Right lobe of liver (tissue), 6 donors: ENCODE measurements at regions not wholly inside any gene's neighbourhood (a gene's known extent, or its start where the extent isn't known, plus 50 kb on each side); places are given as distances from the start of the nearest gene placed in this dataset.

Experiments
- ATAC-seq, 4 donors: fragments of 200-7000 bp; cut with Tn5 transposase; one replicate each; pipeline ENCODE4 v1.9.1; 2020; ENCODE audit warnings: mild to moderate bottlenecking in 4 of 4, moderate library complexity in 4 of 4
- DNase-seq, 3 donors: peaks; one replicate each; pipeline ENCODE4 v3.0.0-alpha.2; 2020
- H3K27ac ChIP-seq, 3 donors: fragments of 200-600 bp; one replicate each; pipeline ENCODE4 v1.8.0; 2022
- H3K27me3 ChIP-seq, 2 donors: fragments of 200-600 bp; one replicate each; pipeline ENCODE4 v1.8.0; 2022
- H3K36me3 ChIP-seq, 4 donors: fragments of 200-600 bp; sonication (generic) in 1 of 4; one replicate each; pipeline versions ENCODE4 v1.5.1 to v1.8.0; 2017 to 2022; ENCODE audit warnings: control low read depth in 1 of 4
- H3K4me1 ChIP-seq, 4 donors: fragments of 200-600 bp; sonication (generic) in 1 of 4; one replicate each; pipeline versions ENCODE4 v1.5.1 to v1.8.0; 2017 to 2022; ENCODE audit warnings: control low read depth in 1 of 4
- H3K4me3 ChIP-seq, 3 donors: fragments of 200-600 bp; one replicate each; pipeline ENCODE4 v1.8.0; 2022
- H3K9me3 ChIP-seq, 4 donors: fragments of 200-600 bp; sonication (generic) in 1 of 4; one replicate each; pipeline versions ENCODE4 v1.5.1 to v1.8.0; 2017 to 2022; ENCODE audit warnings: control low read depth in 1 of 4
- CTCF ChIP-seq, 4 donors: fragments of 200-600 bp in 3 of 4; fragments of 450-650 bp in 1 of 4; IDR thresholded peaks; one replicate each; pipeline versions ENCODE4 v1.5.1 to v1.8.0; 2016 to 2022; ENCODE audit warnings: antibody characterized with exemption in 4 of 4, mild to moderate bottlenecking in 2 of 4
- POLR2A ChIP-seq: fragments of 450-650 bp; IDR thresholded peaks from one replicate; pipeline ENCODE4 v1.6.1; 2017; ENCODE audit warnings: antibody characterized with exemption, mild to moderate bottlenecking
- WGBS: methylation state at CpG from one replicate; pipeline ENCODE4 v1.1.6; 2018; ENCODE audit warnings: low coverage, low lambda C conversion rate; ENCODE audit not compliant: insufficient coverage; ENCODE audit errors: missing lambda C conversion rate; 5-methylcytosine and 5-hydroxymethylcytosine counted together
- intact Hi-C, 2 donors: fragments of 100-400 bp; cut with DNase I; formaldehyde crosslinking; loops; one replicate each; pipeline versions ENCODE4 v1.11.2 to v1.14.1; 2022
- donor health status: DM: no; HTN: yes; CAD: no.
- donor health status: DM: no; HTN: no; CAD: no.
- donor health status: DM: no; HTN: no; CAD: no.
- donor health status: DM: no; HTN: yes; CAD: no.
- donor health status: DM: no; HTN: yes; CAD: no.

DNA sequence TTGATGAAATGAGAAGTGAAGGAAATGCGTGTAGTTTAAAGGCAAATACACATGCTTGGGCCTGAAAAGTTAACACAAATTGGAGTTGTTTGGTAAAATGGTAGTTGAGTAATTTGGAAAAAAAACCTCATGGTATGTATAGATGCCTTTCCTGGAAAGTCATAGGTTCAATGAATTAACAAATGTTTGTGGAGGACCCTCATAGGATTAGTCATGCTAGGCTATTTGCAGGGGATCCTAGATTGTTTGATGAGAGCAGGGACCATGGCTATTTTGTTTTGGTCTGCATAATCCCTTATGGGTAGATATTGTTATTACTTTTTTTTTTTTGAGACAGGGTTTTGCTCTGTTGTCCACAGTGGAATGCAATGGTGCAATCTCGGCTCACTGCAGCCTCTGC is 93.5 kb upstream of the NR3C1 start:
- H3K9me3 ChIP-seq = no peaks in the 10 kb centered on the region
- DNase-seq = no peak
- intact Hi-C loops = loop anchor here in 1 of 2 donors (10.0 kb wide), 1 partner anchor 92 kb away; the partner anchor contains the start of gene NR3C1
- WGBS = 75% methylated on average over 1 of the region's 2 CpGs
- H3K36me3 ChIP-seq = no peaks in the 10 kb centered on the region
- peaks cover 0 to 36% (median 14%) of the 10 kb centered on the region in 4 donors for H3K4me1 ChIP-seq
- peak overlapping the region in 1 of 3 donors; percentile 73 for H3K27ac ChIP-seq
- no peak for ATAC-seq
- TF ChIP-seq POLR2A = no peak
- TF ChIP-seq CTCF (IDR thresholded peaks at IDR 0.05) = no peak
- no peaks in the 10 kb centered on the region for H3K27me3 ChIP-seq
- H3K4me3 ChIP-seq = no peak overlapping the region

DNA sequence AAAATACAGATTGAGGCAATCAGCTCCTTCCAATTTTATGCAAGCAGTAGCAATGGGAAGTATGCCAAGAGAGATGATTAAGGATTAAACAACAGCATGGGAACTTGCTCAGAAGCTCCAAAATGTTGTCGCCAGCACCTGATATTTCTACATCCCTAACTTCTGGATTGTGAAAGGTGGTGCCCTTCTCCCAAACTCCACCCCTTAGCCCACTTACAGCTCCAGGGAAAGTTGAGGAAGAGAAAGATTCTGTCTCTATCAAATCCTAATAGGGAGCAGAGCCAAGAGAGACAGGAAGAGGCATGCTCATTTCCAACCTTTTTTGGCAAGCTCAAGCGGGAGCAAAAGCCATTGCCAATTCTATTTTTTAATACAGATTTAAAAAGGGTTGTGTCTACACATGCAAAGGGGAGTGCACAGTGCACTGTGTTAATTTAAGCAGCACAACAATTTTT is 92.4 kb upstream of the NR3C1 start:
- peak overlapping the region in 1 of 3 donors; percentile 4 for H3K4me3 ChIP-seq
- peaks cover 0 to 45% (median 19%) of the 10 kb centered on the region in 4 donors for H3K4me1 ChIP-seq
- no peak for TF ChIP-seq POLR2A
- TF ChIP-seq CTCF (IDR thresholded peaks at IDR 0.05) = no peak
- no peaks in the 10 kb centered on the region for H3K9me3 ChIP-seq
- 5% methylated on average over 2 of the region's 2 CpGs for WGBS
- H3K27ac ChIP-seq = peak overlapping the region; percentile 11 to 73 (median 29)
- intact Hi-C loops = loop anchor here in 1 of 2 donors (10.0 kb wide), 1 partner anchor 91 kb away; the partner anchor contains the start of gene NR3C1
- ATAC-seq (peak; percentile 64 to 78 (median 72)), DNase-seq (peak in 1 of 3 donors; percentile 57)
- no peaks in the 10 kb centered on the region for H3K27me3 ChIP-seq
- H3K36me3 ChIP-seq = no peaks in the 10 kb centered on the region

- ATAC-seq (peak; percentile 61 to 77 (median 70)), DNase-seq (no peak)
- TF ChIP-seq POLR2A = no peak
- no peak for TF ChIP-seq CTCF (IDR thresholded peaks at IDR 0.05)
- peak overlapping the region; percentile 11 to 73 (median 29) for H3K27ac ChIP-seq
- peaks cover 0 to 47% (median 21%) of the 10 kb centered on the region in 4 donors for H3K4me1 ChIP-seq
- H3K27me3 ChIP-seq = no peaks in the 10 kb centered on the region
- intact Hi-C loops = loop anchor here in 1 of 2 donors (10.0 kb wide), 1 partner anchor 90 kb away; the partner anchor contains the start of gene NR3C1
- peak overlapping the region in 1 of 3 donors; percentile 4 for H3K4me3 ChIP-seq
- 47% methylated on average over 2 of the region's 2 CpGs for WGBS
- no peaks in the 10 kb centered on the region for H3K9me3 ChIP-seq
- H3K36me3 ChIP-seq = no peaks in the 10 kb centered on the region
Observed at GRCh38 chr5:143495110-143495509, 91.6 kb upstream of the NR3C1 start.

- no peaks in the 10 kb centered on the region for H3K27me3 ChIP-seq
- ATAC-seq = no peak
- H3K4me3 ChIP-seq = no peak overlapping the region
- no peak for DNase-seq
- intact Hi-C loops = loop anchor here in 1 of 2 donors (10.0 kb wide), 1 partner anchor 90 kb away; the partner anchor contains the start of gene NR3C1
- 100% methylated on average over 1 of the region's 1 CpG for WGBS
- H3K9me3 ChIP-seq = no peaks in the 10 kb centered on the region
- no peaks in the 10 kb centered on the region for H3K36me3 ChIP-seq
- peaks cover 0 to 47% (median 21%) of the 10 kb centered on the region in 4 donors for H3K4me1 ChIP-seq
- no peak for TF ChIP-seq CTCF (IDR thresholded peaks at IDR 0.05)
- TF ChIP-seq POLR2A = no peak
- peak overlapping the region in 1 of 3 donors; percentile 73 for H3K27ac ChIP-seq
Observed at GRCh38 chr5:143494595-143494994, 91.1 kb upstream of the NR3C1 start.
